ENCODE measurements at regions not wholly inside any gene's neighbourhood (a gene's known extent, or its start where the extent isn't known, plus 50 kb on each side); places are given as distances from the start of the nearest gene placed in this dataset.

DNA sequence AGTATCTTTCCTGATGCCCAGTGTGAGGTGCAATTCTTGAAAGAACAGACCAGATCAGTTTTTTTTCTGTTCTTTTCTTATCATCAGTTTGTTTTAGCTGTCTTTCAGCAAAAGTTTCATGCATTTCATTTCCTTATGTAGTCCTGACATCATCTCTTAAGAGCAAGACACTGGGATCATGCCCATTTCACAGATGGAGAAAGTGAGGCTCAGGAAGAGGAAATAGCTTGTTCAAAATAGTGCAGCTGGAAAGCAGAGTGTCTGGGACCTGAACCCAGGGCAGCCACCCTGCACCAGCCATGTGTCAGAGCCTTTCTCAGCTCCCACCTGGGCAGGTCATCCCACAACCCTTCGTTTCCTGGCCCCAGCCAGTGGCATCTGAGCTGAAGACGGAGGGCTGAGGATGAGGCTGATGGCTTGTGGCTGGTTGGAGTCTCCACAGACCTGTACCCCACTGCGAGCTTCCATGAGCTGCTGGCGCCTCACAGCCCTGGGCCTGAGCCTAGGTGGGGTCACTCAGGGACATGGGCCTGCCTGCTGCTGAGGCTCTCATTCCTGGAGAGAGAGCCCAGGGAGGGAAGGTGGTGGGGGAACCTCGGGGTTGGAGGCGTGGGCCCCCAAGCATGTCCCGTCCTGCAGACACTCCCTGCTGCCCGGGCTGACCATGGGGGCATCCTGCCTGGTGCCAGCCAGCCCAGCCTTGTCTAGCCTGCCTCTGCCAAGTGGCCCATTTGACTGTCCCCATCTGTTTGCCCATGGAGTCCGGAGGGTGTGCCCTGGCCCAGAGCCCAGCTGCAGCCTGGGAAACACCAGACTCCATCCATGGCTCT lies 61.8 kb downstream of the SMIM38 start:
- no peak for TF ChIP-seq EZH2 (IDR thresholded peaks at IDR 0.05; ENCODE audit: low read length)
- TF ChIP-seq, protein P1, sequence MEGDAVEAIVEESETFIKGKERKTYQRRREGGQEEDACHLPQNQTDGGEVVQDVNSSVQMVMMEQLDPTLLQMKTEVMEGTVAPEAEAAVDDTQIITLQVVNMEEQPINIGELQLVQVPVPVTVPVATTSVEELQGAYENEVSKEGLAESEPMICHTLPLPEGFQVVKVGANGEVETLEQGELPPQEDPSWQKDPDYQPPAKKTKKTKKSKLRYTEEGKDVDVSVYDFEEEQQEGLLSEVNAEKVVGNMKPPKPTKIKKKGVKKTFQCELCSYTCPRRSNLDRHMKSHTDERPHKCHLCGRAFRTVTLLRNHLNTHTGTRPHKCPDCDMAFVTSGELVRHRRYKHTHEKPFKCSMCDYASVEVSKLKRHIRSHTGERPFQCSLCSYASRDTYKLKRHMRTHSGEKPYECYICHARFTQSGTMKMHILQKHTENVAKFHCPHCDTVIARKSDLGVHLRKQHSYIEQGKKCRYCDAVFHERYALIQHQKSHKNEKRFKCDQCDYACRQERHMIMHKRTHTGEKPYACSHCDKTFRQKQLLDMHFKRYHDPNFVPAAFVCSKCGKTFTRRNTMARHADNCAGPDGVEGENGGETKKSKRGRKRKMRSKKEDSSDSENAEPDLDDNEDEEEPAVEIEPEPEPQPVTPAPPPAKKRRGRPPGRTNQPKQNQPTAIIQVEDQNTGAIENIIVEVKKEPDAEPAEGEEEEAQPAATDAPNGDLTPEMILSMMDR (optimal IDR thresholded peaks at IDR 0.05 in 1 of 3, IDR thresholded peaks at IDR 0.05 in 1 of 3, conservative IDR thresholded peaks at IDR 0.05 in 1 of 3; ENCODE audit: extremely low read depth in 1 of 3, insufficient read depth in 2 of 3, low read length in 3 of 3) = no peak
